ENCODE measurements at regions not wholly inside any gene's neighbourhood (a gene's known extent, or its start where the extent isn't known, plus 50 kb on each side); places are given as distances from the start of the nearest gene placed in this dataset.
"Not testable (repeated sequence)": the region's sequence is repeated elsewhere in the genome, so short reads cannot be mapped to it uniquely, and the experiment has no call there.

DNA sequence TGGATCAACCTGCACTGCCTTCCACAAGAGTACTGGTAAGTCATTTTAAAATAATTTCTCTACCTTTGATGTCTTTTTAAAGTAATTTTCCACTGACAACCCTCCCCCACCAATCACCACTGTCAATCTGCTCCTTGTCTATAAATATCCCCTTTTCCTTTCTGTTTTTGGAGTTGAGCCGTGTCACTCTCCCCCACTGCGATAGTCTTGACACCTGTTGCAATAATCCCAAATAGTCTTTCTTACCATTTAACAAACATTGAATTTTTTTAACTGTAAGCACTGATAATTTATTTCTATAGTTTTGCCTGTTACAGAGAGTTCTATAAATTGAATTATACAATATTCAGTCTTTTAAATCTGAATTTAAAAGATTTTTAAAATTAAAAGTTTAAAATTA, 420.9 kb downstream of the COL11A1 start:
- Mint-ChIP-seq H3K4me1 (no peaks in the 10 kb centered on the region), H3K9me3 (peaks cover 8% of the 10 kb centered on the region), H3K27ac (no peak overlapping the region)

DNA sequence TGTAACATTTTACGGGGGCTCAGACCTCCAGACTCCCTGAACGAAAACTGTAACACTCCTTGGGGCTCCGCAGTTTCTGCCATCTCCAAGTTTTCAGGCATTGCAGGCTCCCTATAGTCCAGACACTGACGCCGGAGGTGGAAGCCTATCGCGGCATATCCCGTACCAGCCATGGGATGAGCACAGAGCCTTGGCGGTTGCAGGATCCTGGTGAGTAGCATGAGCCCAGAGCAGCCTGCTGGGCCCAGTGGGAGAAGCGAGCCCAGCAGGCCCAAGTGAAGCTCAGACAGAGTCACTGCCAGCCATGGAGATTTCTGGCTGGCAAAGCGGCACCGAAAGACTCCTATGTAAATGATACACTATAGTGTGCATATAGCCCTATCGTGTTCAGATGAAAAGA, 446.8 kb downstream of the COL11A1 start:
- H3K27me3 Mint-ChIP-seq (ENCODE audit: low read depth, poor library complexity): peaks cover 5% of the 10 kb centered on the region
- H3K4me3 Mint-ChIP-seq: no peak overlapping the region
- peaks cover 5% of the 10 kb centered on the region for H3K9me3 Mint-ChIP-seq
- TF ChIP-seq, protein P1, sequence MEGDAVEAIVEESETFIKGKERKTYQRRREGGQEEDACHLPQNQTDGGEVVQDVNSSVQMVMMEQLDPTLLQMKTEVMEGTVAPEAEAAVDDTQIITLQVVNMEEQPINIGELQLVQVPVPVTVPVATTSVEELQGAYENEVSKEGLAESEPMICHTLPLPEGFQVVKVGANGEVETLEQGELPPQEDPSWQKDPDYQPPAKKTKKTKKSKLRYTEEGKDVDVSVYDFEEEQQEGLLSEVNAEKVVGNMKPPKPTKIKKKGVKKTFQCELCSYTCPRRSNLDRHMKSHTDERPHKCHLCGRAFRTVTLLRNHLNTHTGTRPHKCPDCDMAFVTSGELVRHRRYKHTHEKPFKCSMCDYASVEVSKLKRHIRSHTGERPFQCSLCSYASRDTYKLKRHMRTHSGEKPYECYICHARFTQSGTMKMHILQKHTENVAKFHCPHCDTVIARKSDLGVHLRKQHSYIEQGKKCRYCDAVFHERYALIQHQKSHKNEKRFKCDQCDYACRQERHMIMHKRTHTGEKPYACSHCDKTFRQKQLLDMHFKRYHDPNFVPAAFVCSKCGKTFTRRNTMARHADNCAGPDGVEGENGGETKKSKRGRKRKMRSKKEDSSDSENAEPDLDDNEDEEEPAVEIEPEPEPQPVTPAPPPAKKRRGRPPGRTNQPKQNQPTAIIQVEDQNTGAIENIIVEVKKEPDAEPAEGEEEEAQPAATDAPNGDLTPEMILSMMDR (IDR thresholded peaks at IDR 0.05): no peak
- no peaks in the 10 kb centered on the region for H3K36me3 Mint-ChIP-seq (ENCODE audit: low read depth)
- no peaks in the 10 kb centered on the region for H3K4me1 Mint-ChIP-seq
- no peak for DNase-seq
- H3K27ac Mint-ChIP-seq: no peak overlapping the region

More for the DNA sequence above, 420.9 kb downstream of the COL11A1 start:
- TF ChIP-seq, protein P1 (IDR thresholded peaks at IDR 0.05): no peak
- no peak overlapping the region for H3K4me3 Mint-ChIP-seq
- no peaks in the 10 kb centered on the region for H3K27me3 Mint-ChIP-seq (ENCODE audit: low read depth, poor library complexity)
- DNase-seq: no peak
- no peaks in the 10 kb centered on the region for H3K36me3 Mint-ChIP-seq (ENCODE audit: low read depth)

DNA sequence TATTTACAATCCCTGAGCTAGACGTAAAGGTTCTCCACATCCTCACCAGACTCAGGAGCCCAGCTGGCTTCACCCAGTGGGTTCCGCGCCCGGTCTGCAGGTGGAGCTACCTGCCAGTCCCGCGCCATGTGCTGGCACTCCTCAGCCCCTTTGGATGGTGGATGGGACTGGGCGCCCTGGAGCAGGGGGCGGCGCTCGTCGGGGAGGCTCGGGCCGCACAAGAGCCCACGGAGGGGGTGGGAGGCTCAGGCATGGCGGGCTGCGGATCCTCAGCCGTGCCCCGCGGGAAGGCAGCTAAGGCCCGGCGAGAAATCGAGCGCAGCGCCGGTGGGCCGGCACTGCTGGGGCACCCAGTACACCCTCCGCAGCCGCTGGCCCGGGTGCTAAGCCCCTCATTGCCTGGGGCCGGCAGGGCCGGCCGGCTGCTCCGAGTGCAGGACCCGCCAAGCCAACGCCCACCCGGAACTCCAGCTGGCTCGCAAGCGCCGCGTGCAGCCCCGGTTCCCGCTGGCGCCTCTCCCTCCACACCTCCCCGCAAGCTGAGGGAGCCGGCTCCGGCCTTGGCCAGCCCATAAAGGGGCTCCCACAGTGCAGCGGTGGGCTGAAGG, 448.3 kb downstream of the COL11A1 start:
- not testable (repeated sequence) for H3K9me3 Mint-ChIP-seq; H3K27ac Mint-ChIP-seq; DNase-seq; H3K4me3 Mint-ChIP-seq; H3K36me3 Mint-ChIP-seq (ENCODE audit: low read depth); H3K4me1 Mint-ChIP-seq; H3K27me3 Mint-ChIP-seq (ENCODE audit: low read depth, poor library complexity)

DNA sequence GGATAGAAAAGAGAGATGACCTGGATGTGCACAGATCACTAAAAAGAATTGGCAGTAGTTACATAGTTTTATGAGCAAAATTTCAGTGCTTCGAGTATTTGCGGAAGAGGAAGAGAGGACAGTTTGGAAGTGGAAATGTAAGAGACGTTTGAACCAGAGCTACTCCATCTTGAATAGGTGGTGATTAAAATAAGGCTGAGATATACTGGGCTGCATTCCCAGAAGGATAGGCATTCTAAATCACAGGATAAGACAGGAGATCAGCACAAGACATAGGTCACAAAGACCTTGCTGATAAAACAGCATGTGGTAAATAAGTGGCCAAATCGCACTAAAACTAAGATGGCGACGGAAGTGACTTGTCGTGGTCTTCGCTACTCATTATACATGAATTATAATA, 453.3 kb downstream of the COL11A1 start:
- TF ChIP-seq, protein P1 (IDR thresholded peaks at IDR 0.05): no peak
- Mint-ChIP-seq H3K36me3 (ENCODE audit: low read depth) (no peaks in the 10 kb centered on the region), H3K4me3 (no peak overlapping the region), H3K4me1 (no peaks in the 10 kb centered on the region), H3K27me3 (ENCODE audit: low read depth, poor library complexity) (peaks cover 8% of the 10 kb centered on the region), H3K9me3 (peaks cover 5% of the 10 kb centered on the region), H3K27ac (no peak overlapping the region)
- no peak for DNase-seq

DNA sequence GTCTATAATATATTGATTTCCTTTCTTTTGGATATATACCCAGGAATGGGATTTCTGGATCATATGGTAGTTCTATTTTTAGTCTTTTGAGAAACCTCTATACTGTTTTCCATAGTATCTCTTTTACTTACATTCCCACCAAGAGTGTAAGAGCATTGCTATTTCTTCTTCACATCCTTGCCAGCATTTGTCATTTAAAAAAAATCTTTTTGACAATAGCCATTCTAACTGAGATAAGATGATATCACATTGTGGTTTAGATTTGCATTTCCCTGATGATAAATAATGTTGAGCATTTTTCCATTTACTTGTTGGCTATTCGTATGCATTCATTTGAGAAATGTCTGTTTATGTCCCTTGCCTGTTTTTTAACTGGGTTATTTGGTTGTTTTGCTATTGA, 467.4 kb downstream of the COL11A1 start:
- Mint-ChIP-seq H3K27me3 (ENCODE audit: low read depth, poor library complexity) (no peaks in the 10 kb centered on the region), H3K4me1 (no peaks in the 10 kb centered on the region), H3K9me3 (peaks cover 7% of the 10 kb centered on the region), H3K36me3 (ENCODE audit: low read depth) (no peaks in the 10 kb centered on the region), H3K4me3 (no peak overlapping the region), H3K27ac (no peak overlapping the region)
- DNase-seq: no peak
- TF ChIP-seq, protein P1 (IDR thresholded peaks at IDR 0.05): no peak

DNA sequence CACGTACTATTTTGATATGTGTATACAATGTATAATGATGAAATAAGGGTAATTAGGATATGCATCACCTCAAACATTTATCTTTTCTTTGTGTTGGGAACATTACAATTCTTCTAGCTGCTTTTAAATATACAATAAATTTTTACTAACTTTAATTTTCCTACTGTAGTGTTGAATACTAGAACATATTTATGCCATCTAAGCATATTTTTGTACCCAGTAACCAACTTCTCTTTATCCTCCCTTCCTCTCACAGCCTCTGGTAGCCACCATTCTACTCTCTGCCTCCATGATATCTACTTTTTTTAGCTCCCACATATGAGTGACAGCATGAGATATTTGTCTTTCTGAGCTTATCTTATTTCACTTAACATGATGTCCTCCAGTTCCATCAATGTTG, 468.0 kb downstream of the COL11A1 start:
- Mint-ChIP-seq H3K4me3 (no peak overlapping the region), H3K9me3 (peaks cover 7% of the 10 kb centered on the region), H3K4me1 (no peaks in the 10 kb centered on the region), H3K27ac (no peak overlapping the region), H3K27me3 (ENCODE audit: low read depth, poor library complexity) (no peaks in the 10 kb centered on the region), H3K36me3 (ENCODE audit: low read depth) (no peaks in the 10 kb centered on the region)
- TF ChIP-seq, protein P1 (IDR thresholded peaks at IDR 0.05): no peak
- no peak for DNase-seq

Measured in nephron progenitor cell (in vitro differentiated cells).